GM19395 (cell line): ENCODE measurements at regions not wholly inside any gene's neighbourhood (a gene's known extent, or its start where the extent isn't known, plus 50 kb on each side); places are given as distances from the start of the nearest gene placed in this dataset.
A peak's percentile ranks its signal among the peaks of the same experiment; 100 is the strongest.

Source experiments
- ATAC-seq: cut with Tn5 transposase; IDR thresholded peaks from one replicate; pipeline ENCODE4 v1.9.1; 2021; ENCODE audit warnings: mild to moderate bottlenecking, moderate library complexity; ENCODE audit not compliant: unreplicated experiment

DNA sequence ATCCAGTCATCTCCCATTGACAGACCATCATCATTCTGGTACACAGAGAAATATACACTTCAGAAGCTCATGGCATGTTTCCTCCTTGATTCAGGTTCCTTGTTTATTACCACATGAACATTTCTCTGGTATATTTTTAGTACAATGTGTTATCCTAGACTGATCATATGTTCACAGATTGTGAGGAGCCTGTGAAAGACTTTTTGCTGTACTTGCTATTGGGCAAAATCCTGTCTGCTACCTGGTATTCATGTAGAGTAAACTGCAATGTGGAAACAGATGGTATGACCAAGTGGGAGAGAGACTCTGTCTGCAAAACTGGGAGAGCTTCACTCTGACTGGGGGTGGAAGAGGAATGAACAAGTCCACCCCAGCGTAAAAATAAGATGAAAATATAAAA lies 657.2 kb downstream of the IRS1 start:
- no peak for ATAC-seq

DNA sequence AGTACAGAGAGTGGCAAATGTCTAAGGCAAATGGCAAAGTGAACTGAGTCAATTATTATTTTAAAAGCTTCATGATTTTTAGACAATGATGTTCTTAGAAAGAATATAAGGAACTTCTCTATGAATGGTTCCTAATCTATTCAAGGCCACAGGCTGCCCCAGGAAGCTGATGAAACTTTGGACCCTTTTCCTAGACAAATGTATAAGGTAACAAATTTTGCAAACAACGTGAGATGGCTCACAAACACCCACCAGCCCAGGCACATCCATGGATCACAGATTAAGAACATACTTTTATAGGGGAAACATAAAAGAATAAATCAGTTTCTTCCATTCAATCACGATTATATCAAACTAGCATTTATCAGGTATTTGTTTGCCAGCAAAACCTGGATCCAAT lies 659.0 kb downstream of the IRS1 start:
- ATAC-seq, result no peak

DNA sequence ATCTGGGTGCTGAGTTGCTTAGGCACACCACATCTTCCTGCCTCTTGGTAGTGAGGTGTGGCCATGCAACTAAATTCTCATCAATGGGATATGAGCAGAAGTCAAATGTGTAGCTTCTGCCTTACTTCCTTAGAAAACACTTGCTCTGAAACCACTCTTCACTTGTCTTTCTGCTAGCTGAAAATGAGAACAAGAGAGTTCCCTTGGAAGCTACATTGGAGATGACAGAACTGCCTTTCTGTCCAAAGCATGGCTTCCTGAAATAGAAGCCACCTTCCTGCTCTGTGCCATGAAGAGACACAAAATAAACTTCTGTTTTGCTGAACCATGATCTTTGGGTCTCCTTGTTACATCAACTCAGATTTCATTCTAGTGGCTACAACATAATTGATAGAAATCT lies 659.9 kb downstream of the IRS1 start:
- no peak for ATAC-seq

DNA sequence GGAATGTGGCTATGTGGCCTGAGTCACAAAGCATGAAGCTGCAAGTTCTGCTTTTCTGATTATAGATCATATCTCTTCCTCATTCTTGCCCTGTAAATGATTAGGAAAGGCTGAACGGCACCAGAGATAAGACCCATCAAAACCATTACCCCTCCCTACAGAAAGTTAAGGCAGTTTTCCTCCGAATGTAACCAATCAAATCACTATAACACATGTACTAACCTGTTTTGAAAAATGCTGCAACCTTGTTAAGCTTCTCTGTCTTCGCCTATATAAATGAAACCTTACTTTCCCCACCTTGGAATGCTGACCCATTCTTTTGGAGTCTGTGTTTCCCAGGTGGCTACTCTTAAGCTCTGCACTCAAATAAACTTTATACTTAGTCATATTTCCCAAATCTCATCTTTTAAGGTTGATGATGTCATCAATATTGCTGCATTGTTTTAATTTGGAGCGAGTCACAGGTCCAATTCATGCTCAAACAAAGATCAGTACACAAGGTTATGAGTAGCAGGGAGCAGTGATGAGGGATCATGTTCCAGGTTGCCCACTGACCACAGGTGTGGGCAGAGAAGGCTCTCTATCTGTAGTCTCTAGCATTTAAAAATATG lies 662.3 kb downstream of the IRS1 start:
- peak; percentile 50 for ATAC-seq

DNA sequence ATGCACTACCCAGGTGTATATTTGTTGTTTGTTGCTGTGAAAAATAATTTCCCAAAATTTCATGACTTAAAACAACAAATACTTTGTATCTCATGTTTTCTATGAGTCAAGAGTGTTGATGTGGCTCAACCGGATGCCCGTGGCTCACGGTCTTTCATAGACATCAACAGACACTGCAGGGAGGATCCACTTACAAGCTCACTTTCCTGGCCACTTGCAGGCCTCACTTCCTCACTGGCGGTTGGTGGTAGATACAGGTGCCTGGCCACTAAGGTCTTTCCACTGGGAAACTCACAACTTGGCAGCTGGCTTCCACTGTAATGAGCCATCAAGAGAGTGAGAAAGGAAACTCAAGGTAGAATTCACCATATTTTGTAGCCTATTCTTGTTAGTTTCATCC lies 662.9 kb downstream of the IRS1 start:
- peak; percentile 49 for ATAC-seq

DNA sequence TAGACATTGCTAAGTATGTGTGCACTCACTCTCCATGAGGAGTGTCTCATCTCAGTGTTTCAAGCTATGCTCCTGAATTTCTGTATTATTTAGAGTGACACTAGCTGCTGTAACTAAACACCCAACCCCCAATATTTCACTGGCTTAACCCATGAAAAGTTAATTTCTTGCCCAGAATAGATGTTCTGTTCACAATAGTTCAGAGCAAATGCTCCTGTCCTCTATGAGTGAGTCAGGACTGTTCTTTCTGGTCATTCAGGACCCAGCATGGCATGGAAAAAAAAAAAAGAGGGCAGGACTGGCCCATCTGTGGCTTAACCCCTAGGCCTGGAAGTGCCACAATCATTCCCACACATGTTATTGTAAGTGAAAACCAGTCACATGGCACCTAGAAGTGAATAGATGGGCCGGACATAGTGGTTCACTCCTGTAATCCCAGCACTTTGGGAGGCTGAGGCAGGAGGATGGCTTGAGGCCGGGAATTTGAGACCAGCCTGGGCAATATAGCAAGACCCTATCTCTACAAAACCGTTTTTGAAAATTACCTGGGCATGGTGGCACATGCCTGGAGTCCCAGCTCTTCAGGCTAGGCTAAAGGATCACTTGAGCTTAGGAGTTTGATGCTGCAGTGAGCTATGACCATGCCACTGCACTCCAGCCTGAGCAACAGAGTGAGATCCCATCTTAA lies 663.6 kb downstream of the IRS1 start:
- ATAC-seq, result no peak

DNA sequence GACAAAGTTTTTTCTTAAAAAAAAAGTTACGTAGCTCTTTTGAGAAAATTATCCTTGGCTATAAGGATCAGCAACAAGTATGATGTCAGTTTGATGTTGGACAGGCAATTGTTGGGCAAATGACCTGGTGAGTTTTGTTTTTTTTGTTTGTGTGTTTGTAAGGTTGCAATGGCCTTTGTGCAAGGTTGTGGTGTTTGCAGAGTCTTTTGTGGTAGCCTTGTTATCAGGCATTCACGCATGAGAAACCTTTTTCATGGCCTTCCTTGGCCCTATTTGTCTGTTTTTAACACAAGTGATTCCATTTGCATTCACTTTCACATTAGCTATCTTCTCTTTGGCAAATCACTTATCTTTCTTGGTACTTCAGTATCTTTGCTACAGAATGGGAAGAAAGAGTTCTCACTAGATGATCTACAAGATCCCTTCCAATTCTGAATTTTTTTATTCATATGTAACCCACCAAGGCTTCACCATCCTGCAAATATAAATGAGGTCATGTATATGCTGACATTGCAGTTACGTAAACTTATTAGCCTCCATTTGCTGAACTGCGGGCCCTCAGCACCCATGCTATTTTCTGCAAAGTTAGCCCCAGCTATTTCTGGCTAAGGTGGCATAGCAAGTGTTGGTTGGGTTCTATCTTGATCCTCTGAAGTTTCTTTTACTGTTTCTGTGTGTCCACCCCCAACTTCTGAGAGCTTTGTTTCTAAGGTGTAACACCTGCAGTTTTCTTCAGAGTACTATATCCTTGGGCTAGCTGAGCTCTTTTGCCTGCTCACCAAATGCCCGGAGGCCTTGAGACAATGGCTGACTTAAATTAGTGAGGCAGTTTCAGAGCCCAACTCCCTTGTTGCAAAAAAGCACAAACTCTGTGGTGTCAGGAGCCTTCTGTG lies 667.1 kb downstream of the IRS1 start:
- no peak for ATAC-seq

DNA sequence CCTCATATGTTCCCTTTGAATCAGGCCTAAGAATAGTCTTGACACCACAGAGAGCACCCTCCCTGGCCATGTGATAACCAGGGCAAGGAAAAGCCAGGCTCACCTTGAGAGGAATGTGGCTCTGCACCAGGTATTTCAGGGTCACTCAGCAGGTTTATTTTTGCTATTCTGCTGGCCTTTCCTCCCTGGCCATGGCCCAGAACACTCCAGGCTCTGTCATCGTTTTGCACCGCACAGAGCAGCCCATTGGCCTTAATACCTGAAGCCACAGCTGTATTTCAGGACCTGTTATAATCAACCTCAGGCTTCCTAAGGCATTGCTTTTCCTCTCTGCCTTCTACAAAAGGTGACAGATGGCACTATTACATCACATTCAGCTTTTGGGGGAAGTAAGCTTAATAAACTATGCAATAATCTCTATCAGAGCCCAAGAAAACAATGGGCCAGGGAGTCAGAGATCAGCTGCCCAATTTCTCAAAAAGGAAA lies 668.3 kb downstream of the IRS1 start:
- ATAC-seq, result no peak

DNA sequence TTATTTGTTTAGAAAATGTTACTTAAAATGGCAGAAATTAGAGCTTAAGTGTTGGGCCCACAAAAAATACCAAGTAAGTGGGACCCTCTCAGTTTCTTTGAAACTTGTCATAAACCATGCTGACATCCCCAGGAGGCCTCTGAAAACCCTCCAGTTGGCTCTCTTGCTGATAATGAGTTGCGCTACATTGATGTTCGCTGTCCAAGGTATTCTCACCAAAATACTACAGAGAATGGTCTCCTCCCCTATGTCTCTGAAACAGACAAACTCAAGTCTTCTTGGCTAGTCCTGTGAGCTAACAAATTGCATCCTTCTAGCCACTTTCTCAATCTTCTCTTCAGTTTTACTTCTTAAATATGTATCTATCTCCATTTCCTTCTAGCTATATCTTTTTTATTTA lies 669.4 kb downstream of the IRS1 start:
- ATAC-seq, result no peak

DNA sequence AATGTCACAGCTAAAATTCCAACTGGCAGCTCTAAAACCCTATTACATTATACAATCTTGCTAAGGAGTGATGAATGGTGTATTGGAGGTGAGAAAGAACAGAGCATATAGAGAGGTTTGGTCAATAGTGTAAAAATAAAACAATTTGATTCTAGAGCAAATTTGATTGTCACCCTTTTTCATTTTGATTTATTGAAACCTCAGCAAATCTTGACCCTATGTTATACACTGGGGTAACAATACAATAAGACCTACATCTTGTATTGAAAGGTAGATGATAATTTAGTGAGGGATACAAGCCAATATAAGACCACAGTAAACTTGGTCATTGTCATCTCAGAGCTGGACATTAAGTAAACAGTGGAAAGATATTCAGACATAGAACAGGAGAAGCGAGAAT lies 671.9 kb downstream of the IRS1 start:
- no peak for ATAC-seq

DNA sequence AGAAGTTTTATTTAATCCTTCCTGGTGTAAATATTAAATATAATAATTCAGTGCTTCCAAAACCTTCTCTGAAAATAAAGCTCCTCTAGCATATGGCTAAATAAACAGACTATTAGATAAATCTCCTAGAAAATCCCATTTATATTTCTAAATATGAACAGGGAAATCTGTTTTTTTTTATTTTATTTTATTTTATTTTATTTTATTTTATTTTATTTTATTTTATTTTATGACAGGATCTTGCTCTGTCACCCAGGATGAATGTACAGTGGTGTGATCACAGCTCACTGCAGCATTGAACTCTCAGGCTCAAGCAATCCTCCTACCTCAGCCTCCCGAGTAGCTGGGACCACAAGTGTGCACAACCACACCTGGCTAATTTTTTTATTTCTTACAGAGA lies 673.5 kb downstream of the IRS1 start:
- no peak for ATAC-seq

DNA sequence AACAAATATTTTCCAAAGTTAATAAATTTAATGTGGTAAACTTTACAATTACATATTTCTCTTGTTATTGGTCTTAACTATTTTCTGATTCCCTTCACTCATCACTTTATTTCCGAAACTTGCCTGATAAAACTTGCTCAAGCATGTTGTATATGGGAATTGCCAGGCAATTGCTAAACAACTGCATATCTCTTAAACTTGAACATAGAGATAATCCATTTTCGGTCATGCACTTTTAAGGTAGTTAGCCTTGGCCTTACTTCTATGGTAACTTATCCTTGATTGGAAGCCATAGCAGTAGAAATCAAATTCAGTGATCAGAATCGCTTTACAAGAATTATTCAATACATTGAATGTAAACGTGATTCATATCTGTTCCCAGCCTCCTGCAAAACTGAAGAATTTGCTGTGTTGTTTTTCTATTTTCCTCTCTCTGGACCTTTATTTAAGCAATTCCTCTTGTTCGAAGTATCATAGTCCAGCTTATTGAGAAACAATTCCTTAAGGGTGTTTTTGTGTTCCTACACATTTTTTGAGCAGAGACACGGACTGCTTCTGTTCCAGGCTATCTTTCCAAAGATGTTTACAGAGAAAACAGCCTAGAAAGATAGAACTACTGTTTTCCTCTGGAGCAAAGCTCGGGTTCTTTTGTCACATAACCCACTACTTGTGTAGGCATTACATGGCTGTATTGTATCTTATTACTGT lies 674.3 kb downstream of the IRS1 start:
- no peak for ATAC-seq

DNA sequence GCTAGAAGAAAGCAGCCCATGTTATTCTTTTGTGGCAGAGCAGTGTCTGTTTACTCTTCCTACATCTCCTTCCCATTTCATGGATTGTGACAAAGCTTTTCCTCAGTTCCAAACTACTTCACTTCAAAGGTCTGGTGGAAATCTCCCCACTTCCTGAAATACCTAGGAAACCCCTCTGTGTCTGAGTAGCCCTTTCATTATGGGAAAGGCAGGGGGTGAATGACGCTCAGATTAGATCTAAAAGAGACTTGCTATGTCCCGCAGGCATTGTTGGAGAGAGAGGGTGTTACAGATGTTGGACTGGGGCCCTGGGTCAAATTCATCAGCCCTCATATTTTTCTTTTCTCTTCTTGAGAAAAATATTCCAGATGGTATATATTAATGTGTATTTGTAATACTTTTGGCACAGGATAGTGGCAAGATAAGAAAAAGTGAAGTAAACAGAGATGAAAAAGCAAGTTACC lies 675.0 kb downstream of the IRS1 start:
- ATAC-seq, result no peak

DNA sequence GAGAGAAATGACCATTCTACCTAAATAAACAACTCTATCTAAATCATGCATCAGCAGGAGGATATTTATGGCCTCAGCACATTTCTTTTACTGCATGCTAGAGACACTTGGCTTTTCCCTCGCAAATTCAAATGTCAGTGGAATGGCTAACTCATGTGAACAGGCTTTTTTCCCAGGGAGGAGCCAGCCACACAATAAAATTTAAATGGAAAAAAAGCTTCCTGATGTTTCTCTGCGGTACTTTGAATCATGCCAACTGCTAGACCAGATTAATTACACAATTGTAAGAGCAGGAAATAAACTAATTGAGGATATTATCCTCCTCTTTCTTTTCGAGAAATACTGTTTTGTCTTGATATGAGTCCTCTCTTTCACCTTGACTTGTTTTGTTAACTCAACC lies 676.3 kb downstream of the IRS1 start:
- ATAC-seq, result no peak

DNA sequence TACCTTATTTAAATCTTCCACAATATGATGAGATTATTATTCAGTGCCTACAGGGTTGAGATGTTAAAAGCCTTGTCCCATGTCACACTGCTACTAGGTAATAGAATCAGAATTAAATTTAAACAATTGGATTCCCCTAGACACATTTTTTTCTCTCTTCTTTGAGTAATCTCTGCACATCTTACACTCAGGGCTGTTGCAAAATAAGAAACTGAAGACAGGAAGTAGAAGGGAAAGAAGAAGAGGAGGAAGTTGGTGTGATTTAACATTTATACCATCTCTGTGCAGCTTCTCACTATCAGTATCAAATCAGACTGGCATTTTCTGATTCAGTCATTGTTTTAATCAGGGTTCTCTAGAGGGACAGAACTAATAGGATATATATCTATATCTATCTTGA lies 677.6 kb downstream of the IRS1 start:
- no peak for ATAC-seq

DNA sequence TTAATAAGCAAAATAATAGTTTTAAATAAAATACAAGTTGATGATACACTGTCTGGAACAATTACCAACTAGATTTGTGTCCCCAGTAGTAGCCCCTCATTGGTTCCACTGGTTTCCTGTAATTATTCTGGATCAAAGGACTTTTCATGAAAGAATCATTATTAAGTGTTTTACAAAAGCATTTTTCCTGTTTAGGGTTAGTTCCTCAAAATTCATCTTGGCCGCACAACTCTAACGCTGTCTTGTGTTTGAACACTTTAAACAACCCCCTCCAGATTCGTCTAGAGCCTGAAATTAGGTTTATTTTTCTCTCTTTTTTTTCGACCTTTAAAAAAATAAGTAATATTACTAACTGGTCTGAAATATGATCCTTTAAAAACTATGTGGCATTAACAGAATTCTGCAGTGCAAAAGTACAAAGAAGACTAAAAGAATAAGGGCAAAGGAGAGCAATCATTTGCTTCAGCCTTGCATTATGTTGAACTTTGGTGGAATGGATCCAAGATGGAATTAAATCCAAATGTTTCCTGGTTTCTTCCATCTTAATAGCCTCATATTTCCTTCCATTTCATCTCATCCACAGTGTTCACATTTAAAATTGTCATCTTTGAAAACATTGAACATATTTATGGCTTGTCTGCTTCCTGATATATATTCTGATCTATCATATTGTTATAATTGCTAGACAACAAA lies 678.4 kb downstream of the IRS1 start:
- no peak for ATAC-seq

DNA sequence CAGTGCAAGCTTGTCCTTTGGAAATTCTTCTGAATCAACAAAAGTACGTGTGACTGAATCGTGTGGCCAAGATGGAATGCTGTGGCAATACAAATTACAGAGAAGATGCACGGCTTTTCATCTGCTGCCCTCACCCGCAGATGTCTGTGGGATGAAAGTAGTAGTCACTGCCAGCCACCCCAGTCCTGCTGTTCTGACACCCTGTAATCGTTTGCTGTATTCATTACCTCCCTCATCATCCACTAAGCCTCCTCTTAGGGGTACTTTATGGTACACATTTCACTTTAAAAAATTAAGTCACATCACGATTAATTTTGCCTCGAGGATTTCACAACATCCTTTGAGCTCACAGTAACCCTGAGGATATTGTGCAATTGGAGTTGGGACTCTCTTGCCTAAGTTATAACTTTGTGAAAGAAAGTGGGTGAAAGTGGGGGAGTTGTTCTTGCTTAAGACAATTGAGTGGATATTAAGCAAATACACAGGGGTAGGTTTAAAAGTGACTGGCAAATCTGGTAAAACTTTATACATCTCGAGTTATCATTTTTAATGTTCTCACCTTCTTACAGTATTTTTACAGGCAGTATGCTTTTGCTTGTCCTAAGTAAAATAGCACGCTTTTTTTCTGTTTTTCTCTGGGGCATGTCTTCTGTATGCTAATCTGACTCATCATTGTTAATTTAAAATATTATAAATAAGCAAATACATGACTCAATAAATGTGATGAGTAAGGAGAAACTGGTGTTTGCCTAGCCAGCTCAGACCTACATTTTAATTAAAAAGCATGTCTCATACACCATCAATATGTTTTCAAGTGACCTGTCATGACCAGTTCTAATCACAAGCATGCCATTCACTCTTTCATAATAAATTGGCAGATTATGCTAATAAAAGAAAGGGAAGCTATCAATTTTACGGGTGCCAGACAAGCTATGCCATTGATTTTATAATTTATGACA lies 680.9 kb downstream of the IRS1 start:
- no peak for ATAC-seq

DNA sequence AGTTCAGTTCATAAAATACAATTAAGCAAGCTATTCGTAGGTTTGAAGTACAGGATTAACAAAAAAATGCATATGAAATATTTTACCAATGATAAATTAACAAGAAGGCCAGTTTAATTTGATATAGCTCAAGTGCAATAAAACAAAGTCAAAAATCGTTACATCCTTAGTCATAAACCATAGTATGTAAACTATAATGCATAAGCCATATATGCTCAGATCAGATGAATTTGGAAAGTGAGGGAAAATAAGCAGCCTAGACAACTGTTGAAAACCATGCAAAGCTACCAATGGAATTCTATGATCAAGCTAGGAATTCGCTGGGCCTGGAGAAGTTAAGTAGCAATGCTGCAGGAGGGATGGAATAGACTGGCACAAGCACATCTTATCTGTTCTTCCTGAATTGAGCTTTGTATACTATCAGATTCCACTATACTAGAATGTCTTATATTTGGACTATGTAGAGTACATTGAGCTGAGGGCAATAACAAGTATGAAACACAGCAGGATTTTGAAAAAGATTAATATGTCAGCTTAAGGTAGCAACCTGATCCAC lies 682.0 kb downstream of the IRS1 start:
- ATAC-seq, result no peak

DNA sequence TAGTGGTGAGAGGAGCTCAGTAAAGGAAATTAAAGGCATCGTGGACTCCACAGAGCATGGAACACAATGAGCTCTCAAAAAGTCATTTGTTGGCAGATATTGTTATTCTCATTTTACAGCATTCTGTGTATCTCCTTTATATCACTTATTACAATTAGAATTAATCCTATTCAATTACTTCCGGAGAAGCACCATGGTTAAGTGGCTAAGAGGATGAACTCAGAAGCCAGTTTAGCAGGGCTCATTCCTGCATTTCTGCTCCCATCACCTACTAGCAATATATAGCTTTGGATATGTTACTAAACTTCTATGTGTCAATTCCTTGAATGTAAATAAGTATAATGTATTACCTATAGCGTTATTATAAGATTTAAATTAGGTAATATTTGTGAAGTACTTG lies 683.3 kb downstream of the IRS1 start:
- ATAC-seq, result no peak
